ENCODE measurements at regions not wholly inside any gene's neighbourhood (a gene's known extent, or its start where the extent isn't known, plus 50 kb on each side); places are given as distances from the start of the nearest gene placed in this dataset.

DNA sequence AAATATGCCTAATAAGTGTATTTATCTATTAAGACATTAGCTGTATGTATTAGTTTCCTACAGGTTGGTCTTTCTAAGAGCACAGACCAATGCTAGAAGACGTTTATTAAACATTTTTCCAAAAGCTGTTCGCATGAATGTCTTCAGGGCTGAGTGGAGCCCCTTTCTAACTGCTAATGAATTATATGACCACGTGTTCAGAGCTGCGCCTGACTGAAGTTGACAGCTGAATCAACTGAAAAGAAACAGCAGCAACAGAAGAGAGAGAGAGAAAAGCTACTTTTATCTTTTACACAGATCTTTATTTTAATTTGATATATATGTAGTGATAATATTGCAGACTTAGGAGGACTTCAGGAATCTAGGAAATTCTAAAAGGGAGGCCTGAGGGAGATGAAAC lies 75.2 kb upstream of the ARID1B start:
- peaks cover 0 to 1% (median 0%) of the 10 kb centered on the region in 5 donors for H3K4me1 ChIP-seq (ENCODE audit: control insufficient read depth in 5 of 5, insufficient read depth in 5 of 5, low read length in 5 of 5)
- TF ChIP-seq, protein P1, sequence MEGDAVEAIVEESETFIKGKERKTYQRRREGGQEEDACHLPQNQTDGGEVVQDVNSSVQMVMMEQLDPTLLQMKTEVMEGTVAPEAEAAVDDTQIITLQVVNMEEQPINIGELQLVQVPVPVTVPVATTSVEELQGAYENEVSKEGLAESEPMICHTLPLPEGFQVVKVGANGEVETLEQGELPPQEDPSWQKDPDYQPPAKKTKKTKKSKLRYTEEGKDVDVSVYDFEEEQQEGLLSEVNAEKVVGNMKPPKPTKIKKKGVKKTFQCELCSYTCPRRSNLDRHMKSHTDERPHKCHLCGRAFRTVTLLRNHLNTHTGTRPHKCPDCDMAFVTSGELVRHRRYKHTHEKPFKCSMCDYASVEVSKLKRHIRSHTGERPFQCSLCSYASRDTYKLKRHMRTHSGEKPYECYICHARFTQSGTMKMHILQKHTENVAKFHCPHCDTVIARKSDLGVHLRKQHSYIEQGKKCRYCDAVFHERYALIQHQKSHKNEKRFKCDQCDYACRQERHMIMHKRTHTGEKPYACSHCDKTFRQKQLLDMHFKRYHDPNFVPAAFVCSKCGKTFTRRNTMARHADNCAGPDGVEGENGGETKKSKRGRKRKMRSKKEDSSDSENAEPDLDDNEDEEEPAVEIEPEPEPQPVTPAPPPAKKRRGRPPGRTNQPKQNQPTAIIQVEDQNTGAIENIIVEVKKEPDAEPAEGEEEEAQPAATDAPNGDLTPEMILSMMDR (IDR thresholded peaks at IDR 0.05; ENCODE audit: control extremely low read depth, extremely low read depth), result no peak
- H3K9me3 ChIP-seq (ENCODE audit: control insufficient read depth in 4 of 4, insufficient read depth in 3 of 4, low read length in 3 of 4), result no peaks in the 10 kb centered on the region
- DNase-seq (no peak), ATAC-seq (ENCODE audit: insufficient read depth, low FRiP score) (no peak)
- no peaks in the 10 kb centered on the region for H3K27me3 ChIP-seq (ENCODE audit: control insufficient read depth in 3 of 3, insufficient read depth in 3 of 3, low read length in 2 of 3)
- H3K9ac ChIP-seq (ENCODE audit: insufficient read depth in 1 of 2, low read length in 2 of 2), result no peak overlapping the region
- H3K27ac ChIP-seq (ENCODE audit: low read depth in 1 of 2, low read length in 1 of 2), result no peak overlapping the region
- no peaks in the 10 kb centered on the region for H3K36me3 ChIP-seq (ENCODE audit: control insufficient read depth in 4 of 4, insufficient read depth in 4 of 4, low read length in 4 of 4)
- WGBS, 2 donors, result 79 to 87% methylated on average over 4 of the region's 4 CpGs
- no peak overlapping the region for H3K4me3 ChIP-seq

DNA sequence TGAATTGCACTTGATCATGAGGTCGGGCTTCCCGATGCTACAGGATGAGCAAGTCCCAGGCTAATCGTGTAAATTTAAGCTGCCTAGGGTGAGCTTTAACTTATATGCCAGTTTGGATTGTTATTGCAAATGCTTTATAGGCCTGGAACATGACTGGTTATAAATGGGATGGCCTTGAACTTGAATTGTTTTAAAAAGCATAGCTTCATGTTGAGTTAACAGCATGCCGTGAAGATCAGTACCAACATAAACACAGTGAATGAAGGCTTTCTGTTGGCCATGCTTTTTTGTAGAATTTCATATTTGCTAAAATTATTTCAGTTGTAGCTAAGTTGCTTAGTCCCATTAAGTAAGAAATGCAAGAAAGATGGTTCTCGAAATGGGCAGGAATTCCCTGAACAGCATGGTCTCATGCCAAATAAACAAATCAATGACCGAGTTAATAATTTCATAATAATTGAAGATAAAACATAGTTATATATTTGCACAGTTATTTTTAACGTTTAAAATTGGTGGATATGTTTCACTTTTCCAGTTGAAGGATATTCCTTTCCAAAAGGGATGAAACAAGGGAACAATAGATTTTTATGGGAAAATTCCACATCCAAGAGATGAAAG lies 76.6 kb upstream of the ARID1B start:
- WGBS, 2 donors, result 84 to 93% methylated on average over 7 of the region's 7 CpGs
- no peak overlapping the region for H3K27ac ChIP-seq (ENCODE audit: low read depth in 1 of 2, low read length in 1 of 2)
- TF ChIP-seq, protein P1 (IDR thresholded peaks at IDR 0.05; ENCODE audit: control extremely low read depth, extremely low read depth), result no peak
- H3K36me3 ChIP-seq (ENCODE audit: control insufficient read depth in 4 of 4, insufficient read depth in 4 of 4, low read length in 4 of 4), result no peaks in the 10 kb centered on the region
- H3K4me3 ChIP-seq, result no peak overlapping the region
- no peaks in the 10 kb centered on the region for H3K27me3 ChIP-seq (ENCODE audit: control insufficient read depth in 3 of 3, insufficient read depth in 3 of 3, low read length in 2 of 3)
- peaks cover 0 to 1% (median 0%) of the 10 kb centered on the region in 5 donors for H3K4me1 ChIP-seq (ENCODE audit: control insufficient read depth in 5 of 5, insufficient read depth in 5 of 5, low read length in 5 of 5)
- H3K9me3 ChIP-seq (ENCODE audit: control insufficient read depth in 4 of 4, insufficient read depth in 3 of 4, low read length in 3 of 4), result no peaks in the 10 kb centered on the region
- H3K9ac ChIP-seq (ENCODE audit: insufficient read depth in 1 of 2, low read length in 2 of 2), result no peak overlapping the region
- ATAC-seq (ENCODE audit: insufficient read depth, low FRiP score) (no peak), DNase-seq (no peak)

DNA sequence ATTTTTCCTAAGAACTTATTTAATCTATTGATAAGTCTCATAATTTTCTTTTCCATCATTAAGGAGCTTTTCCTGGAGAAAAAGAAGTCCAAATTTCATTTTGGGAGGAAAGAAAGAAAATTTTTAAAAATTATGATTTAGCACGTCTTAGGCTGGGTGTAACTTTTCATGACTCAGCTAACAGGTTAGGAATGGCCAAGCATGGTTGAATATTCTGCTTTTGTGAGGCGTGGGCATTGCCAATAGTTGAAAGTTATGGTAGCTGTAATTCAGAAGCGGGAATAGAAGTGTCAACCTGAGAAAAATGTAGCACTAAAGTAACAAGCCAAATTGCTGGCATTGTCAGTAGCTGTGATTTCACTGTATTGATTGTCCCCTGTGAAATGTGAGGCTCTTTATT lies 77.2 kb upstream of the ARID1B start:
- no peaks in the 10 kb centered on the region for H3K9me3 ChIP-seq (ENCODE audit: control insufficient read depth in 4 of 4, insufficient read depth in 3 of 4, low read length in 3 of 4)
- ATAC-seq (ENCODE audit: insufficient read depth, low FRiP score) (no peak), DNase-seq (no peak)
- no peak overlapping the region for H3K9ac ChIP-seq (ENCODE audit: insufficient read depth in 1 of 2, low read length in 2 of 2)
- 95 to 98% methylated on average over 3 of the region's 3 CpGs for WGBS, 2 donors
- H3K27me3 ChIP-seq (ENCODE audit: control insufficient read depth in 3 of 3, insufficient read depth in 3 of 3, low read length in 2 of 3), result no peaks in the 10 kb centered on the region
- H3K4me1 ChIP-seq (ENCODE audit: control insufficient read depth in 5 of 5, insufficient read depth in 5 of 5, low read length in 5 of 5), result peaks cover 0 to 1% (median 0%) of the 10 kb centered on the region in 5 donors
- no peak overlapping the region for H3K4me3 ChIP-seq
- TF ChIP-seq, protein P1 (IDR thresholded peaks at IDR 0.05; ENCODE audit: control extremely low read depth, extremely low read depth), result no peak
- no peaks in the 10 kb centered on the region for H3K36me3 ChIP-seq (ENCODE audit: control insufficient read depth in 4 of 4, insufficient read depth in 4 of 4, low read length in 4 of 4)
- no peak overlapping the region for H3K27ac ChIP-seq (ENCODE audit: low read depth in 1 of 2, low read length in 1 of 2)

DNA sequence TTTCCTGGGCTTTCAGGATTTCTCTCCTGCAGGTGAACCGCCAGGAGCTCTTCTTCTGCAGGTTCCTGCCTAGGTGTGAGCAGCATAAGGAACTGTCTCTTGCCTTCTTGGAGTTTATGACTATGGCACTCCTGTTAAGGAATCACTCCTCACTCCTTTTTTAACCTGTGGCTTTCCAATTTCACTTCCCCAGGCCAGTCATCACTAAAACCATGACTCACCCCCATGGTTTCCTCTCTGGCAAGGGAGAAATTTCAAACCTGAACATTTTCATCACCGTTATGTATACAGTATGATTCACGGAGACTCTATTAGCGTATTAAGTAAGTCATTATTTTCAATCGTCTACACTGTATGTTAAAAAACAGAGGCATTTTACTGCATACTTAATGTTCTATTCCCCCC lies 78.2 kb upstream of the ARID1B start:
- WGBS, 2 donors, result 75 to 79% methylated on average over 5 of the region's 5 CpGs
- H3K9me3 ChIP-seq (ENCODE audit: control insufficient read depth in 4 of 4, insufficient read depth in 3 of 4, low read length in 3 of 4), result no peaks in the 10 kb centered on the region
- no peak for ATAC-seq (ENCODE audit: insufficient read depth, low FRiP score)

More for the DNA sequence above, 78.2 kb upstream of the ARID1B start:
- Histone ChIP-seq H3K4me1 (ENCODE audit: control insufficient read depth in 5 of 5, insufficient read depth in 5 of 5, low read length in 5 of 5) (peaks cover 0 to 1% (median 0%) of the 10 kb centered on the region in 5 donors), H3K27me3 (ENCODE audit: control insufficient read depth in 3 of 3, insufficient read depth in 3 of 3, low read length in 2 of 3) (no peaks in the 10 kb centered on the region), H3K4me3 (no peak overlapping the region), H3K36me3 (ENCODE audit: control insufficient read depth in 4 of 4, insufficient read depth in 4 of 4, low read length in 4 of 4) (no peaks in the 10 kb centered on the region), H3K27ac (ENCODE audit: low read depth in 1 of 2, low read length in 1 of 2) (no peak overlapping the region), H3K9ac (ENCODE audit: insufficient read depth in 1 of 2, low read length in 2 of 2) (no peak overlapping the region)
- no peak for DNase-seq
- TF ChIP-seq, protein P1 (IDR thresholded peaks at IDR 0.05; ENCODE audit: control extremely low read depth, extremely low read depth), result no peak
